ENCODE measurements at regions not wholly inside any gene's neighbourhood (a gene's known extent, or its start where the extent isn't known, plus 50 kb on each side); places are given as distances from the start of the nearest gene placed in this dataset.

DNA sequence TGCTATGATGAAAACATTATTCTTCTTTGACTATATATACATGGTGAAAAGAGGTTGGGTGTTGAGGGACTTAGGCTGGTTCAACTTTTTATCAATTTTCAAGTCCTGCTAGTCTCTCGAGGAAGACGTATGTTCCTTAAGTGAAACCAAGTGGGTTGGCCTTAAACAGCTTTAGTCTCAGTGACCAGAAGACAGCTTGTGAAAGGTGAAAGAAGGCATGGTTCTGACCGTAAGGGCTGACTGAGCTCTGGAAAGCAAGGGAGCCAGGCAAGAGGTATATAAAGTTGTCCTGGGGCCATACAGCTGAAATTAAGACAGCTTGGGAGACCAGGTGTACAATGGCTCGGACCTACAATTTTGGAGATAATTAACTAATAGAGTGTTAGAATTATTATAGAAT lies 128.9 kb upstream of the TP63 start:
- DNase-seq: no peak

- no peak for DNase-seq
Measured at GRCh38 chr3:189502676-189503257, 128.4 kb upstream of the TP63 start.

GRCh38 chr3:189507856-189508255 lies 123.3 kb upstream of the TP63 start:
- DNase-seq: no peak

DNA sequence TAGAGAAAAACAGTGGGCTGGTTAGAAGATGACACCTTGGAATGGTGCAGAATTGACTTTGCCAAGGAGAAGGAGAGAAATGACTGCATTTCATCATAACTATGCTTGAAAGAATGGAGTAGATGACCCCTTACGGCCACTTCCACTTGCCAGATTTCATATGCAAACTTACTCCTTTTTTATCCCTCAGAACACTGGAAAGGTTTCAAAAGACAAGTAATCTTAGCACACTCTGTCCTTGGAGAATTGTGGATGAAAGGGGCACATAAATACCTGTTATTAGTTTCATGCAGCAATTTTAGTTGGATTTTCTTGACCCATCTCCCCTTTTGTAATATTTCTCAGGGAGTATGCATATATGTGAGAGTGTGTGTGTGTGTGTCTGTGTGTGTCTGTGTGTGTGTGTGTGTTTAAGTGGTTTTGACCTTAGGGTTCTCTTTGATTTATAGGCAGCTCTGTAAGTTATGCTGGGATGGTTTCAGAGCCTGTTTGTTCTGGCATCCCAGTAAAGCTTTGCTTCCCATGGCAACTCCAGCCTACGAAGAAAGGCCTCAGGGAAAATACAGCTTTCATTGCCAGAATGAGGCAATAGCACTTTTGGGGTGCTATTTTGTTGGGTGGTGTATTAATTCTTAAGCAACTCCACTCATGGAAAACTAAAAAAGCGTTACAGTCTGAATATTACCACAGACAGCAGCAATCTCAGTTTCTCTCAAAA lies 122.2 kb upstream of the TP63 start:
- DNase-seq: no peak

DNA sequence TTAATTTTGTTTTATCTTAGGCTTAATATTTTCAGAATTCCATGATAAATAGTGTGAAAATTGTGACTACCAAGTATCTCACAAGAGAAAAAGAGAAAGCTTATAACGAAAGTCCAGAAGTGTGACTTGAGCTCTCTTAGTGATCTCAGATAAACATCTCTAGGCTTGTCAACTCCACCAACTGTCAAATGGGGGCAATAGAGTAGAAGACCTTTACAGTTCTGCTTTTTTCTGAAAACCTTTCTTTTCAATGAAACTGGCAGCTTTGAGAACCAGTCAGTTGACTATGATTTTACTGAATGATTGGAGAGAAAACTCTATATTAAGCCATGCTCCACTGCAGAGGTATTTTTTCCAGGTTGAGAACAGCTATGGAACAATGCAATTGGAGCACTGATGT lies 119.2 kb upstream of the TP63 start:
- no peak for DNase-seq

- DNase-seq: no peak
Measured at GRCh38 chr3:189512821-189513220, 118.4 kb upstream of the TP63 start.

DNA sequence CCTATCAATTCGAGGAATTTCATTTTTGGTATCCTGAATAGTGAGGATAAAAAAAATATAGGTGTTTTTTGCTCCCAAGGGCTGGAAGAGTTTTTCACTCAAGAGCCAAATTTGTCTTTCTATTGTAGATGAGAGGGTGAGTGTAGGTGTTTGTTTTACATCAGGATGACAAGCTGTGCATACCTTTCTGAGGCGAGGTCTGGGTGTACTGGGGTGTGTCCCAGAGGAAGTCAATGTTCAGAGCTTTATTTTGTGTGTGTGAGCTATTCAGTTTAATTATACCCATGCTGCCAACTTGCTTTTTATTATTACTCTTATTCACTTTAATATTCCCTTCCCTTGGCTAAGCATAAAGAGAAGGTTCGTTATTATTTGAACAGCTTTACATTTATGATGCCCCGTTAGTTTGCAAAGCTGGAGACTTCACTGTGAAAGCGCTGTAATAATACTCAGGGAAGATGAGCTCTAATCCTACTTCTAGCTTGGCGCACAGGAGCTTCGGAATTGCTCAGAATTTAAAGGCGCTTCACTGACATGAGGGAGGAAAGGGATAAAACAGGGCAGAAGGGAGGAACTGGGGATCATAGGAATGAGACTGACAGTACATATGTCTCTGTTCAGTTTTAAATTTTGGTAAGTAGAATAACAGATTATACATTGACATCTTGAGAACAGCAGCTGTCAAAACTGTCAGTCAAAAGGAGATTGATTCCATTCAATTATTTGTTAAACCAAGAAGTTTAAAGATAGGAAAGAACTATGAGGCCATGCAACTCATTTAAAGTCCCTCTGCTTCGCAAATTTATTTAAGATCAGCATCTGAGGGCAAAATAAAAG lies 117.7 kb upstream of the TP63 start:
- no peak for DNase-seq

GRCh38 chr3:189516039-189516438 lies 115.2 kb upstream of the TP63 start:
- no peak for DNase-seq

DNA sequence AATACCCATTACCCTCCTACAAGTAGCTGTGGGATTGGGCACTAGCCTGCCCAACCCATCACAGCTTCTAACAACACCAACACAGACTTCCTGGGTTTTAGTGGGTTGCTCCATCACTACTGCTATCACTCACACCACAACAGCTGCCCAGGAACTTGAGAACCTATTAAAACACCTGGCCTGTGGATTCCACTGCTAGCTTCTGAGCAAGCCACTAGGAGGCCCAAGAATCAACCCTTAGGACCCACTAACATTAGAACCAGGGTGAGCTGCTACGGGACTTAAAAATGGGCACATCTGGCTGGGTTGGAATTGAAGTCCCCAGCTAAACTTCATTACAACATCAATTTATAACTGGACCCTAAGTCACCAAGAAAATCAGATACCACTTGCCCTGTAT lies 113.2 kb upstream of the TP63 start:
- DNase-seq: no peak

DNA sequence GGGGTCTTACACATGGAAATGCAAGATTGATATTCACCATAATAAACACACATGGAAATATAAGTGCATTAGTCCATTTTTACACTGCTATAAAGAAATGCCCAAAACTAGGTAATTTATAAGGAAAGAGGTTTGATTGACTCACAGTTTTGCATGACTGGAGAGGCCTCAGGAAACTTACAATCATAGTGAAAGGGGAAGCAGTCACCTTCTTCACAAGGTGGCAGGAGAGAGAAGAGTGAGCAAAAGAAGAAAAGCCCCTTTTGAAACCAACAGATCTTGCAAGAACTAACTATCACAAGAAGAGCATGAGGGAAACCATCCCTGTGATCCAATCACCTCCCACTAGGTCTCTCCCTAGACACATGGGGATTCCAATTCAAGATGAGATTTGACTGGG lies 111.7 kb upstream of the TP63 start:
- DNase-seq: no peak

DNA sequence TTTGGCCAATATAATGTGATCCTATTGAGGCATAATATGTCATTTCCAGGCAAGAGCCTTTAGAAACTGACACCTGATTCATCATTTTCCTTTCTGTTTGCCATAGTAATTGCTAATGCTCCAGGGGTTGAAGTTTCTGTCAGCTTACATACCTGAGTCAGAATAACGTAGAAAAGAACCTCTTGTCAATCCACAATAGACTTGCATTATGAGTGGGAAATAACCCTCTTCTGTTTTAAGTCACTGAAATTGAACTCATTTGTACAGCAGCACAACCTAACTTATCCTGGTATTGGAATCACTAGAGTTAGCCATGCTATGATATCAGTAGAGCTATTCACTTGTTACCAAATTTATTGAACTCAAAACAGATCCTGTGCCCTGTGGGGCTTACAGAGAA lies 101.7 kb upstream of the TP63 start:
- no peak for DNase-seq

- DNase-seq: no peak
Measured at GRCh38 chr3:189529889-189530471, 101.2 kb upstream of the TP63 start.

DNA sequence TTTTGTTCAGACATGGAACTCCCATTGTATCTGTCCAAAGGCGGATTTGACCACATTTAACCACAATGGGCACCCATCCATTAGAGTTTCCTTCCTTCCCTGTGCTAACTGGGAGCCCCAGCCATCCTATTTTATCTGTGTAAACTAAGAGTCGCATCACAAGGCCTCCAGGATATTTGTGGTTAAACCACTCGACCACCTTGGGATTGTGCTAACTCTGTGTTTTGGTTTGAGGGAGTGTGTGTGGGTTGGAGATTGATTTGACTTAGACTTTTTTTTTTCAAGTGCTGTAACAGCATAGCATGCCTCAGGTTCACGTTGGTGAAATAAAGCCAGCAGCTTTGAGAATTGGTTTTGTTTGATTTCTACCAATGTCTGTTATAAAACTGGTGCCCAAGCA lies 100.4 kb upstream of the TP63 start:
- DNase-seq: no peak

DNA sequence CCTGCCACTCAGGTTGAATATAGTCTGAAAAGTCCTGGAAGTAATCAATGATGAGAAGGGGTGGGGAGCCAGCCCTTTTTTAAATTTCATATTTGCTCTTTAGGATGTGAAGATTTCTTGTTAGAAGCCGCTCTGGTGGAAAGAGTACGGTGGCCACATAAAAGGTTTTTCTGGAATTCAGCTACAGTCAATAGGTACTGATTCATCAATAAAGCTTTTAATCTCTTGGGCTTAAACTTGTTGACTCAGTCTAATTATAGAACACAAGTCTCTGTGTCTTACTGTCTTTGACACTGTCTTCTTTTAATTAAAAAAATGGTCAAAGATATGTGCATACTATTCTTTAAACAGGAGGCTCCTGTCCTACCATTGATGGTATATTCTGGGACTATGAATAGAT lies 99.9 kb upstream of the TP63 start:
- peak; percentile 63 for DNase-seq

DNA sequence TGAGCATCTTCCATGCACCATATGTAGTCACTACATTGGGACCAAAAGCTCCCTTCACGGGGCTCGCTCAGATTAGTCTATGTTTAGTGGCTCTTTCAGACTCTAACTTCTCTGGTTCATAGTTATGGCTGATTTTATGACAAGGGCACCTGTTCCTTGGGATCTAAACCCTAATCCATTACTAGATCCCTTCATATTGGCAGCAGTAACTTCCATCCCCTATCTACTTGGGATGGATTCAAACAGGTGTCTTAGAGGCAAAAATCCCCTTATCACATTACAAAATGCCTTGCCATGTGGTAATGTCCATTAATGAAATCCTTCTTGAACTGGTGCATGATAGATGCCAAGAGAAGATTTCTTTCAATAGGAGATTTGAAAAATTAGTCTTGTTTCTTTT lies 96.7 kb upstream of the TP63 start:
- DNase-seq: peak; percentile 56

DNA sequence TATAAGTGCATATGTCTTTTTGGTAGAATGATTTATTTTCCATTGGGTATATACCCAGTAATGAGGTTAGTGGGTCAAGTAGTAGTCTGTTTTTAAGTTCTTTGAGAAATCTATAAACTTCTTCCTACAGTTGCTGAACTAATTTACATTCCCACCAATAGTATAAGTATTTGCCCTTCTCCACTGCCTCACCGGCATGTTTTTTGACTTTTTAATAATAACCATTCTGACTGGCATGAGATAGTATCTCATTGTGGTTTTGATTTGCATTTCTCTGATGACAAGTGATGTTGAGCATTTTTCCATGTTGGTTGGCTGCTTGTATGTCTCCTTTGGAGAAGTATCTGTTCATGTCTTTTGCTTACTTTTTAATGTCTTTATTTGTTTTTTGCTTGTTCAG lies 94.1 kb upstream of the TP63 start:
- no peak for DNase-seq

DNA sequence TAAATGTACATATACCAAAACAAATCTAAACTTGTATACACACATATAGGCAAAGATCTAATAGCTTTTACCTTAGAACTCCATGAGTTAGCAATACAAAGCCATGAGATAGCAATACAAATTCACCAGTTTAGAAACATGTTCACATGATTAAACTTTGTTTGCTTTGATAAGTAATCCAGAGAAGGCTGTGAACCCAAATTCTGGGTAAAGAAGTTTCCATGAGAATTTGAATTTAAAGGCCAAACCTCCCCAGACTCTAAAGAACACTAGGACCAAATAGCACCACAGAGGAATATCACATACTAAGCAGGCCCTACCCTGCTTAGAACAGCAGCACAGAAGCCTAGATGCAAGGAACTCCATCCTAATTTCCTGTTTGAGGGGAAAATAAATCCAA lies 83.7 kb upstream of the TP63 start:
- DNase-seq: no peak

DNA sequence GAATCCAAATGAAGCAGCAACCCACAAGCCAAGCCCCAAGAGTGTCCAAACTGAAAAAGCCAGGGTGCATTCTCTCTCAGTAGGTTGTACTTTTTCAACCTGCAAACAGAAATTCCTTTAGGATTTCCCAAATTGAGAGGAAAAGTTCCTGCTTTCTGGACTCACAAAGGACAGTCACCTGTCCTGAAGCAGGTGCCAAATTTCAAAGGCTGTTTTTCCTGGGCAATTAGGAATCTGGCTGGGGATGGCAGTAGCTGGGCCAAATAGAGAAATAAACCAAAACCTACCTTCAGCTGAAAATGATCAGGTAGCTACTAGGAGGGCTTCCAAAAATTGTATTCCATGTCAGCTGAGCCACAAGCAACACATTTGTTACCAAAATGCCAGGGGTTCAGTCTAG lies 83.1 kb upstream of the TP63 start:
- DNase-seq: no peak

GRCh38 chr3:189551007-189551406 lies 80.2 kb upstream of the TP63 start:
- DNase-seq: no peak

GRCh38 chr3:189554868-189555557 lies 76.2 kb upstream of the TP63 start:
- DNase-seq: no peak

DNA sequence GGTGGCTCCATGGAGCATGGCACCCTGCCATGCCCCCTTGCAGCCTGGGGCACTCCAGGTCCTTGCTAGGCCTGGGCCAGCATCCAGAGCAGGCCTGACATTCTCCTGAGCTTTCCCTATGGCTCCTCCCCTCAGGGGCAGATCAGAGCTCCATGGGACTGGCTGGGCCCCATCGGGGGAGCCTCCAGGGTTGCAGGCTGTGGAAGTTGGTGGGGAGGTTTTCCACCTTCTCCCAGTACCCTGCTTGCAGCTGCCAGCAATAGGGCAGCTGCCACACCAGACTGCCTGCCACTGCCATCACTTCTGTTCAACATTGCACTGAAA lies 75.7 kb upstream of the TP63 start:
- peak; percentile 7 for DNase-seq

GRCh38 chr3:189557824-189558223 lies 73.4 kb upstream of the TP63 start:
- DNase-seq: no peak

- no peak for DNase-seq
Measured at GRCh38 chr3:189561256-189561655, 69.9 kb upstream of the TP63 start.

Data from NCI-H82 (cell line).